ENCODE measurements at regions not wholly inside any gene's neighbourhood (a gene's known extent, or its start where the extent isn't known, plus 50 kb on each side); places are given as distances from the start of the nearest gene placed in this dataset.

DNA sequence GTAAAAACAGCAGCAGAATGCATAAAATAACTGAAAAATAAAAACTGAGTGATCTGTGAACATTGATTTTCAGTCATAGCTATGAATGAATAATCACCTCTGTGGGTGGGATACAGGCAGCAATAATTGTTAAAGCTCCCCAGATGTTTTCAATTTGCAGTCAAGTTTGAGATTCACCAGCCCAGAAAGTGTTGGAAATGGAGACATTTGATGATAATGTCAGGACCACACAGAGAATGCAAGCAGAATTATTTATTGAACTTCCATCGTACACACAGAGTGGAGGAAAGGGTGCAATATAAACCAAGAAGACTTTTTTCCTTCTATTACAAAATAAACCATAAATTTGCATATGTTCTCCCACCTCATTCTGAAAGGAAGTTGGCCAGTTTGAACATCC lies 601.7 kb downstream of the ANKRD7 start:
- no peak overlapping the region for H3K4me3 ChIP-seq (ENCODE audit: low read depth, low read length)
- no peak for TF ChIP-seq CTCF (conservative IDR thresholded peaks at IDR 0.05; ENCODE audit: low read depth, low read length)
- DNase-seq (ENCODE audit: low read depth), result no peak

DNA sequence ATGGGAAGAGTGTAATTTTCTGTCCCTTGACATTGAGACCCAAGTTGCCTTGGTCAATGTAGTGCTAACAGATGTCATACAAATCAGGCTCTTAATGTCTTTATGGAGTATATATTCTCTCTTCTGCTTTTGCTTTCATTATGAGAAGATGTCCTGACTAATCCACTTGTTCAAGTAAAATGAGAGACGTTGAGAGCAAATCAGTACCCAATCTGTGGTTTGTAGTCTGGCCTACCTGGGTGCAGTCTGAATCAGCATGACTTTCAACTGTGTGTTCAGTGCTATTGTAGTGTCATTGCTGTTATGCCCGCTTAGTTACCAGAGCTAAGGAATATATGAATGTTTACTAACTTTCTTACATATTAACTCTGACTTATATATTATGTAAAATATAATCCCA lies 612.4 kb downstream of the ANKRD7 start:
- DNase-seq (ENCODE audit: low read depth), result no peak
- H3K4me3 ChIP-seq (ENCODE audit: low read depth, low read length), result no peak overlapping the region
- no peak for TF ChIP-seq CTCF (conservative IDR thresholded peaks at IDR 0.05; ENCODE audit: low read depth, low read length)

DNA sequence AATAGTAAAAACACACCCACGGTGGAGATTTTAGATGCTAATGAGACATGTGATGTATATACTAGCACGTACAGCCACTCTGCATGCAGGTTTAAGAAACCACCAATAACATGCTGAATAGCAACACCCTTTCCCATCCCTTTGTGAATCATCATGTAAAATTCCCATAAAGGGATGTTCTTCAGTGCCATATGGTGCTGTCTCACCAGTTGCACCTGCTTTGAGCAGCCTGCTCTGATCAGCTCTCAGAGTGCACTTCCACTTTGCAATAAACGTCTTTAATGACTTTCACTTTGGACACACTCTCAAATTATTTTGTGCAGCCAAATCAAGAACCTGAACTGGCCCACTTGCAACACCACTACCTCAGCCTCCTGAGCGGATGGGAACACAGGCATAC lies 615.0 kb downstream of the ANKRD7 start:
- H3K4me3 ChIP-seq (ENCODE audit: low read depth, low read length), result no peak overlapping the region
- TF ChIP-seq CTCF (conservative IDR thresholded peaks at IDR 0.05; ENCODE audit: low read depth, low read length), result no peak
- no peak for DNase-seq (ENCODE audit: low read depth)

GRCh38 chr7:118843456-118843855 lies 619.0 kb downstream of the ANKRD7 start:
- no peak overlapping the region for H3K4me3 ChIP-seq (ENCODE audit: low read depth, low read length)
- no peak for TF ChIP-seq CTCF (conservative IDR thresholded peaks at IDR 0.05; ENCODE audit: low read depth, low read length)
- DNase-seq (ENCODE audit: low read depth), result no peak

DNA sequence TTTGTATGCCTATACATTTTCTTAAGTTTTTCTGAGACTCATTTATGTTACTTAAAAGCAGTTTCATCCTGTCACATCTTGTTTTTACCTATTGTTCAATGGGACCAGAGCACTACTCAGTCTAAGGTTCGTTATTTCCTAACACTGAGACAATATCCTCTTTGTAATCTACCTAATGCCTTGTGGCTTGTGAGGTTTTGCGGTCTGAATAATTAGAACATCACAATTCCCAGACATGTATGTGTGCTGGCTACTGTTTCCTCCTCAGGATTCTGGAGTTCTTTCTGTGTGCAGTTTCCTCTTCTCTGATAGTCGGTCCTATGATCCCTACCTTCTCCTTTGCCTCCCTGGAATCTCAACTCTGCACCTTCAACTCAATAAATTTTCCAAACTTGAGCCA lies 620.2 kb downstream of the ANKRD7 start:
- no peak overlapping the region for H3K4me3 ChIP-seq (ENCODE audit: low read depth, low read length)
- no peak for DNase-seq (ENCODE audit: low read depth)
- no peak for TF ChIP-seq CTCF (conservative IDR thresholded peaks at IDR 0.05; ENCODE audit: low read depth, low read length)

DNA sequence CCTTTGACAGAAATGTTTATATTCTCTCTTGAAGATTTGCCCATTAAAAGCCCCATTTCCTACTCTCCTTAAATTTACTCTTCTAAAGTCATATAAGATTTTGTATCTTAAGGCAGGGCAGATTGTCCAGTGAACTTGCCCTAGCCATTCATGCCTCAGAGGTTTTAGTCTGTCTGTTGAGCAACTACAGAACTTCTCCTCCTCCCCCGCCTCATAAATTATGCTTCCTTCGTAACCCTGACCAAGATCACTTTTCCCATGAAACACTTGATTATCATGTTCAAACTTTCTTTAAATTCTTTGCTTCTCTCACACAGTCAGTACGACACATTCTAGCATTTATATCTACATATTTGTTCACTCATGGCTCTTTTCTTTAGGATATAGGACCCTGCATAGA lies 621.3 kb downstream of the ANKRD7 start:
- no peak for DNase-seq (ENCODE audit: low read depth)
- no peak for TF ChIP-seq CTCF (conservative IDR thresholded peaks at IDR 0.05; ENCODE audit: low read depth, low read length)
- H3K4me3 ChIP-seq (ENCODE audit: low read depth, low read length), result no peak overlapping the region

- no peak overlapping the region for H3K4me3 ChIP-seq (ENCODE audit: low read depth, low read length)
- TF ChIP-seq CTCF (conservative IDR thresholded peaks at IDR 0.05; ENCODE audit: low read depth, low read length), result no peak
- no peak for DNase-seq (ENCODE audit: low read depth)
These were observed 622.5 kb downstream of the ANKRD7 start for GRCh38 chr7:118846977-118847376.

Measured in choroid plexus epithelial cell (primary cell).